Endothelial cell of umbilical vein (primary cell): ENCODE measurements at regions not wholly inside any gene's neighbourhood (a gene's known extent, or its start where the extent isn't known, plus 50 kb on each side); places are given as distances from the start of the nearest gene placed in this dataset.

ENCODE experiments used
- CTCF ChIP-seq, 2 donors: IDR thresholded peaks; 1 replicate in 1 of 2; 2 replicates in 1 of 2; pipeline ENCODE4 v1.5.1; 2011; ENCODE audit warnings: low read length in 2 of 2, mild to moderate bottlenecking in 2 of 2, moderate library complexity in 2 of 2, control low read depth in 1 of 2, inconsistent platforms in 1 of 2, low read depth in 1 of 2; ENCODE audit not compliant: insufficient read depth in 1 of 2; ENCODE audit errors: extremely low read depth in 1 of 2
- EZH2 ChIP-seq: IDR thresholded peaks from 2 replicates; pipeline ENCODE4 v1.6.1; 2012; ENCODE audit warnings: borderline replicate concordance, low read depth, mild to moderate bottlenecking, moderate library complexity, low read length, inconsistent platforms; ENCODE audit not compliant: severe bottlenecking
- MAX ChIP-seq: IDR thresholded peaks from 2 replicates; pipeline ENCODE4 v1.6.1; 2011; ENCODE audit not compliant: insufficient read depth, insufficient read length
- MYC ChIP-seq: IDR thresholded peaks from one replicate; pipeline ENCODE4 v1.6.1; 2011; ENCODE audit warnings: mild to moderate bottlenecking, low read depth, low read length
- POLR2A ChIP-seq: IDR thresholded peaks from 2 replicates; pipeline ENCODE4 v1.6.1; 2012; ENCODE audit warnings: low read depth, mild to moderate bottlenecking, control low read depth, low read length
- POLR2AphosphoS5 ChIP-seq: IDR thresholded peaks from 2 replicates; pipeline ENCODE4 v1.6.1; 2012; ENCODE audit warnings: low read depth, mild to moderate bottlenecking, control low read depth, low read length, moderate library complexity; ENCODE audit not compliant: insufficient read depth

- no peak for TF ChIP-seq POLR2A
- no peak for TF ChIP-seq CTCF (IDR thresholded peaks at IDR 0.05; ENCODE audit: extremely low read depth in 1 of 2, insufficient read depth in 1 of 2, low read depth in 1 of 2, low read length in 2 of 2)
- no peak for TF ChIP-seq POLR2AphosphoS5
- no peak for TF ChIP-seq MAX
- TF ChIP-seq EZH2 = no peak
- no peak for TF ChIP-seq MYC
Measured at GRCh38 chr2:189261916-189262315, 82.4 kb upstream of the COL5A2 start.
